ENCODE measurements at regions not wholly inside any gene's neighbourhood (a gene's known extent, or its start where the extent isn't known, plus 50 kb on each side); places are given as distances from the start of the nearest gene placed in this dataset.
"Not testable (repeated sequence)": the region's sequence is repeated elsewhere in the genome, so short reads cannot be mapped to it uniquely, and the experiment has no call there.

DNA sequence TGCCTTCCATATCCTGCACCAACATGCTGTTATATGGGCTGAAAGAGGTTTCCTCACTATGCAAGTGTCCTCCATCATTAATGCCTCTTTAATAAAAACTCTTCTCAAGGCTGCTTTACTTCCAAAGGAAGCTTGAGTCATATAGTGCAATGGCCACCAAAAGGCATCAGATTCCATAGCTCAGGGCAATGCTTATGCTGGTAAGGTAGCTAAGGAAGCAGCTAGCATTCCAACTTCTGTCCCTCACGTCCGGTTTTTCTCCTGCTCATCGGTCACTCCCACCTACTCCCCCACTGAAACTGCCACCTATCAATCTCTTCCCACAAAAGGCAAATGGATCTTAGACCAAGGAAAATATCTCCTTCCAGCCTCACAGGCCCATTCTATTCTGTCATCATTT, 117.1 kb upstream of the SLC4A7 start:
- H4K5ac ChIP-seq (ENCODE audit: insufficient read length, low read depth, low read length); H2BK120ac ChIP-seq (replicated peaks; ENCODE audit: low read depth, low read length); H3K27me3 ChIP-seq (replicated peaks in 1 of 4; ENCODE audit: control insufficient read depth in 3 of 4, extremely low read depth in 1 of 4, insufficient read depth in 3 of 4, low read length in 3 of 4); H4K20me1 ChIP-seq (replicated peaks in 1 of 2; ENCODE audit: control insufficient read depth in 1 of 2, insufficient read depth in 2 of 2, low read length in 2 of 2); H3K23me2 ChIP-seq (ENCODE audit: low read depth, low read length); FAIRE-seq; H3K4ac ChIP-seq (replicated peaks; ENCODE audit: insufficient read length, low read depth, low read length); H3K79me1 ChIP-seq (ENCODE audit: low read depth, low read length); H4K91ac ChIP-seq (replicated peaks; ENCODE audit: insufficient read length, low read length); H3K9ac ChIP-seq (replicated peaks in 1 of 4; ENCODE audit: extremely low read depth in 1 of 4, low read depth in 3 of 4, low read length in 3 of 4); H3K23ac ChIP-seq (ENCODE audit: insufficient read length); H3K27ac ChIP-seq (ENCODE audit: low read depth, low read length); H2BK12ac ChIP-seq (ENCODE audit: low read depth, low read length); POLR2A ChIA-PET (ENCODE audit: partially characterized antibody); H3K9me3 ChIP-seq (ENCODE audit: insufficient read depth in 2 of 2, low read depth in 1 of 2, low read length in 1 of 2); H3K4me3 ChIP-seq (ENCODE audit: extremely low read depth in 1 of 4, insufficient read depth in 2 of 4, low read depth in 3 of 4, low read length in 4 of 4); H2BK15ac ChIP-seq (ENCODE audit: low read length); DNase-seq (ENCODE audit: low read depth in 1 of 2, low spot score in 2 of 2); H3K18ac ChIP-seq (ENCODE audit: extremely low read depth, low read length); H2BK5ac ChIP-seq (ENCODE audit: low read depth, low read length); H4K8ac ChIP-seq (ENCODE audit: extremely low read depth, insufficient read depth, low read length); H2BK20ac ChIP-seq (ENCODE audit: low read length); H3K4me2 ChIP-seq (ENCODE audit: insufficient read depth in 1 of 2, low read depth in 2 of 2, low read length in 2 of 2); H2AFZ ChIP-seq (ENCODE audit: low read length); H3K14ac ChIP-seq (ENCODE audit: insufficient read length); H3K79me2 ChIP-seq (ENCODE audit: control insufficient read depth in 1 of 2, insufficient read depth in 2 of 2, low read length in 2 of 2); H3K36me3 ChIP-seq (ENCODE audit: control insufficient read depth in 2 of 4, insufficient read depth in 4 of 4, low read length in 3 of 4); H2AK5ac ChIP-seq (ENCODE audit: low read depth, low read length); H3K56ac ChIP-seq (replicated peaks; ENCODE audit: insufficient read length, low read depth, low read length); H3K4me1 ChIP-seq (replicated peaks in 1 of 4; ENCODE audit: control insufficient read depth in 3 of 4, insufficient read depth in 4 of 4, low read length in 3 of 4): not testable (repeated sequence)
- CTCF ChIA-PET (ENCODE audit: partially characterized antibody) = interaction anchor here (0.7 kb wide), 1 partner anchor 79 kb away, joined by 3 read pairs; no protein-coding TSS in a partner anchor
- 97% methylated on average over 3 of the region's 3 CpGs; no CpG with 5 or more reads in 1 of the 2 experiments for WGBS, 2 experiments (ENCODE audit: extremely low coverage in 1 of 2, insufficient coverage in 1 of 2, insufficient read length in 1 of 2, insufficient replicate concordance in 2 of 2, low coverage in 1 of 2, low lambda C conversion rate in 2 of 2, missing lambda C conversion rate in 1 of 2)

DNA sequence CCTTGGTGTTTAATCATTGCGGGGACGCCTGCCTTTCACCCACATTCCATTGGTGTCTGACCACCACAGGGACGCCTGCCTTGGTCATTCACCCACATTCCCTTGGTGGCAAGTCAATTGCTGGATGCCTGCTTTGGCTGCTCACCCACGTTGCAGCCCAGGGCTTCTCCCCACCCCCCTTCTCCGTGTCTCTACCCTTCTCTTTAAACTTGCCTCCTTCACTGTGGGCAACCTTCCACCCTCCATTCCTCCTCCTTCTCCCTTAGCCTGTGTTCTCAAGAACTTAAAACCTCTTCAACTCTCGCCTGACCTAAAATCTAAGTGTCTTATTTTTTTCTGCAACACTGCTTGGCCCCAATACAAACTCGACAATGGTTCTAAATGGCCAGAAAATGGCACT, 115.6 kb upstream of the SLC4A7 start:
- H4K91ac ChIP-seq (replicated peaks; ENCODE audit: insufficient read length, low read length); H3K4me2 ChIP-seq (ENCODE audit: insufficient read depth in 1 of 2, low read depth in 2 of 2, low read length in 2 of 2); H3K9ac ChIP-seq (replicated peaks in 1 of 4; ENCODE audit: extremely low read depth in 1 of 4, low read depth in 3 of 4, low read length in 3 of 4); H3K27ac ChIP-seq (ENCODE audit: low read depth, low read length); H3K14ac ChIP-seq (ENCODE audit: insufficient read length); H3K9me3 ChIP-seq (ENCODE audit: insufficient read depth in 2 of 2, low read depth in 1 of 2, low read length in 1 of 2); H3K4ac ChIP-seq (replicated peaks; ENCODE audit: insufficient read length, low read depth, low read length); H4K8ac ChIP-seq (ENCODE audit: extremely low read depth, insufficient read depth, low read length); H3K23me2 ChIP-seq (ENCODE audit: low read depth, low read length); H3K36me3 ChIP-seq (ENCODE audit: control insufficient read depth in 2 of 4, insufficient read depth in 4 of 4, low read length in 3 of 4); H3K4me3 ChIP-seq (ENCODE audit: extremely low read depth in 1 of 4, insufficient read depth in 2 of 4, low read depth in 3 of 4, low read length in 4 of 4); H3K56ac ChIP-seq (replicated peaks; ENCODE audit: insufficient read length, low read depth, low read length); H4K5ac ChIP-seq (ENCODE audit: insufficient read length, low read depth, low read length); POLR2A ChIA-PET (ENCODE audit: partially characterized antibody); H2BK20ac ChIP-seq (ENCODE audit: low read length); H3K4me1 ChIP-seq (replicated peaks in 1 of 4; ENCODE audit: control insufficient read depth in 3 of 4, insufficient read depth in 4 of 4, low read length in 3 of 4); H3K18ac ChIP-seq (ENCODE audit: extremely low read depth, low read length); H3K23ac ChIP-seq (ENCODE audit: insufficient read length); H2BK120ac ChIP-seq (replicated peaks; ENCODE audit: low read depth, low read length); H2BK15ac ChIP-seq (ENCODE audit: low read length); CTCF ChIA-PET (ENCODE audit: partially characterized antibody); H4K20me1 ChIP-seq (replicated peaks in 1 of 2; ENCODE audit: control insufficient read depth in 1 of 2, insufficient read depth in 2 of 2, low read length in 2 of 2); H3K79me2 ChIP-seq (ENCODE audit: control insufficient read depth in 1 of 2, insufficient read depth in 2 of 2, low read length in 2 of 2); FAIRE-seq; DNase-seq (ENCODE audit: low read depth in 1 of 2, low spot score in 2 of 2); H2BK12ac ChIP-seq (ENCODE audit: low read depth, low read length); H2AFZ ChIP-seq (ENCODE audit: low read length); H2BK5ac ChIP-seq (ENCODE audit: low read depth, low read length); H2AK5ac ChIP-seq (ENCODE audit: low read depth, low read length); H3K79me1 ChIP-seq (ENCODE audit: low read depth, low read length); H3K27me3 ChIP-seq (replicated peaks in 1 of 4; ENCODE audit: control insufficient read depth in 3 of 4, extremely low read depth in 1 of 4, insufficient read depth in 3 of 4, low read length in 3 of 4): not testable (repeated sequence)
- 93% methylated on average over 5 of the region's 7 CpGs; no CpG with 5 or more reads in 1 of the 2 experiments for WGBS, 2 experiments (ENCODE audit: extremely low coverage in 1 of 2, insufficient coverage in 1 of 2, insufficient read length in 1 of 2, insufficient replicate concordance in 2 of 2, low coverage in 1 of 2, low lambda C conversion rate in 2 of 2, missing lambda C conversion rate in 1 of 2)

All from H1 (cell line).